GM18520 (cell line): ENCODE measurements at regions not wholly inside any gene's neighbourhood (a gene's known extent, or its start where the extent isn't known, plus 50 kb on each side); places are given as distances from the start of the nearest gene placed in this dataset.
"Not testable (repeated sequence)": the region's sequence is repeated elsewhere in the genome, so short reads cannot be mapped to it uniquely, and the experiment has no call there.

ENCODE experiments used
- ATAC-seq: cut with Tn5 transposase; IDR thresholded peaks from one replicate; pipeline ENCODE4 v1.9.1; 2021; ENCODE audit not compliant: unreplicated experiment

GRCh38 chr4:34271479-34272355 lies 1972.6 kb downstream of the ARAP2 start:
- ATAC-seq = no peak

- ATAC-seq = no peak
These were observed 1965.3 kb downstream of the ARAP2 start for GRCh38 chr4:34279011-34279410.

GRCh38 chr4:34280131-34280530 lies 1964.2 kb downstream of the ARAP2 start:
- ATAC-seq = no peak

- ATAC-seq = no peak
These were observed 1962.5 kb downstream of the ARAP2 start for GRCh38 chr4:34281826-34282225.

- ATAC-seq = no peak
These were observed 1954.8 kb downstream of the ARAP2 start for GRCh38 chr4:34289489-34289888.

GRCh38 chr4:34289962-34290361 lies 1954.4 kb downstream of the ARAP2 start:
- ATAC-seq = no peak

GRCh38 chr4:34293459-34293858 lies 1950.9 kb downstream of the ARAP2 start:
- ATAC-seq = no peak

GRCh38 chr4:34309383-34309906 lies 1934.9 kb downstream of the ARAP2 start:
- ATAC-seq = no peak

GRCh38 chr4:34318773-34319172 lies 1925.5 kb downstream of the ARAP2 start:
- ATAC-seq = no peak

GRCh38 chr4:34323549-34324320 lies 1920.6 kb downstream of the ARAP2 start:
- no peak for ATAC-seq

- ATAC-seq = no peak
These were observed 1915.4 kb downstream of the ARAP2 start for GRCh38 chr4:34328939-34329338.

GRCh38 chr4:34335156-34335555 lies 1909.2 kb downstream of the ARAP2 start:
- ATAC-seq = not testable (repeated sequence)

- not testable (repeated sequence) for ATAC-seq
These were observed 1908.8 kb downstream of the ARAP2 start for GRCh38 chr4:34335556-34335955.

- no peak for ATAC-seq
These were observed 1881.7 kb downstream of the ARAP2 start for GRCh38 chr4:34362654-34363053.

- no peak for ATAC-seq
These were observed 1880.5 kb downstream of the ARAP2 start for GRCh38 chr4:34363842-34364241.

- ATAC-seq = no peak
These were observed 1878.4 kb downstream of the ARAP2 start for GRCh38 chr4:34365946-34366345.

GRCh38 chr4:34371676-34372075 lies 1872.6 kb downstream of the ARAP2 start:
- ATAC-seq = no peak

- ATAC-seq = no peak
These were observed 1871.5 kb downstream of the ARAP2 start for GRCh38 chr4:34372815-34373214.

GRCh38 chr4:34373456-34373855 lies 1870.9 kb downstream of the ARAP2 start:
- no peak for ATAC-seq

GRCh38 chr4:34412233-34412632 lies 1832.1 kb downstream of the ARAP2 start:
- no peak for ATAC-seq

GRCh38 chr4:34412911-34413310 lies 1831.4 kb downstream of the ARAP2 start:
- ATAC-seq = no peak

- no peak for ATAC-seq
These were observed 1827.2 kb downstream of the ARAP2 start for GRCh38 chr4:34417160-34417559.
